PC-3 (cell line): ENCODE measurements at regions not wholly inside any gene's neighbourhood (a gene's known extent, or its start where the extent isn't known, plus 50 kb on each side); places are given as distances from the start of the nearest gene placed in this dataset.

Experiments used
- ATAC-seq: fragments of 200-7000 bp; cut with Tn5 transposase; 2 replicates; pipeline ENCODE4 v1.9.1; 2020; ENCODE audit warnings: mild to moderate bottlenecking, moderate library complexity
- BruUV-seq: library from RNA; stranded (reverse); fragments of 400-500 nt; replicated peaks from 2 replicates; lab custom pipeline; 2021; lab: Mats Ljungman, UMichigan
- CTCF ChIA-PET: fragments of 300-600 bp; sonication (Branson Sonifier 250); formaldehyde crosslinking; loops from one replicate; lab custom pipeline; 2022; ENCODE audit warnings: antibody characterized with exemption; lab: Charles Lee
- POLR2A ChIA-PET: fragments of 300-600 bp; sonication (Branson Sonifier 250); formaldehyde crosslinking; loops from one replicate; lab custom pipeline; 2022; ENCODE audit warnings: antibody characterized with exemption; ENCODE audit not compliant: unreplicated experiment; lab: Charles Lee
- DNase-seq: peaks from one replicate; pipeline ENCODE4 v3.0.0-alpha.2; 2015
- H2AFZ ChIP-seq: fragments of 300-600 bp; sonication (generic); 2 replicates; pipeline ENCODE4 v1.6.0; 2016; ENCODE audit warnings: antibody characterized with exemption, low read length
- H3F3A ChIP-seq: fragments of 300-600 bp; sonication (generic); one replicate; pipeline ENCODE4 v1.6.0; 2017; ENCODE audit warnings: antibody characterized with exemption, low read length, control low read depth, mild to moderate bottlenecking; ENCODE audit not compliant: unreplicated experiment
- H3K27ac ChIP-seq: fragments of 300-600 bp; sonication (generic); 2 replicates; pipeline ENCODE4 v1.5.1; 2016; ENCODE audit warnings: mild to moderate bottlenecking, low read length
- H3K27me3 ChIP-seq: fragments of 300-600 bp; sonication (generic); 2 replicates; pipeline ENCODE4 v1.6.1; 2016; ENCODE audit warnings: low read length, mixed read lengths
- H3K36me3 ChIP-seq: fragments of 300-600 bp; sonication (generic); 2 replicates; pipeline ENCODE4 v1.6.1; 2016; ENCODE audit warnings: low read depth, mixed run types, low read length, mixed read lengths
- H3K4me1 ChIP-seq: fragments of 300-600 bp; sonication (generic); 2 replicates; pipeline ENCODE4 v1.5.1; 2016; ENCODE audit warnings: low read length; ENCODE audit not compliant: insufficient read depth
- H3K4me2 ChIP-seq: fragments of 300-600 bp; sonication (generic); 2 replicates; pipeline ENCODE4 v1.6.0; 2016; ENCODE audit warnings: low read length
- H3K4me3 ChIP-seq: fragments of 300-600 bp; sonication (generic); 2 replicates; pipeline ENCODE4 v1.5.1; 2016; ENCODE audit warnings: mild to moderate bottlenecking, low read length, mixed read lengths
- H3K79me2 ChIP-seq: fragments of 300-600 bp; sonication (generic); 2 replicates; pipeline ENCODE4 v1.6.1; 2017; ENCODE audit warnings: low read length, mixed read lengths
- H3K9ac ChIP-seq: fragments of 300-600 bp; sonication (generic); 2 replicates; pipeline ENCODE4 v1.6.0; 2016; ENCODE audit warnings: mild to moderate bottlenecking, low read length
- H3K9me2 ChIP-seq: fragments of 300-600 bp; sonication (generic); replicated peaks from 2 replicates; pipeline ENCODE4 v1.6.1; 2016; ENCODE audit warnings: mixed run types, low read length, mixed read lengths
- H3K9me3 ChIP-seq: fragments of 300-600 bp; sonication (generic); 2 replicates; pipeline ENCODE4 v1.6.1; 2016; ENCODE audit warnings: low read length, mixed read lengths
- H4K20me1 ChIP-seq: fragments of 300-600 bp; sonication (generic); 2 replicates; pipeline ENCODE4 v1.6.1; 2016; ENCODE audit warnings: low read length, mixed read lengths
- intact Hi-C: fragments of 100-400 bp; cut with micrococcal nuclease; formaldehyde crosslinking; loops from 2 replicates; pipeline ENCODE4 v1.9.0; 2023
- TF ChIP-seq, protein P1 (sequence below): fragments of 300-600 bp; sonication (generic); conservative IDR thresholded peaks from 2 replicates; pipeline ENCODE4 v1.5.1; 2017; ENCODE audit warnings: antibody characterized with exemption, low read depth, mild to moderate bottlenecking, low read length

DNA sequence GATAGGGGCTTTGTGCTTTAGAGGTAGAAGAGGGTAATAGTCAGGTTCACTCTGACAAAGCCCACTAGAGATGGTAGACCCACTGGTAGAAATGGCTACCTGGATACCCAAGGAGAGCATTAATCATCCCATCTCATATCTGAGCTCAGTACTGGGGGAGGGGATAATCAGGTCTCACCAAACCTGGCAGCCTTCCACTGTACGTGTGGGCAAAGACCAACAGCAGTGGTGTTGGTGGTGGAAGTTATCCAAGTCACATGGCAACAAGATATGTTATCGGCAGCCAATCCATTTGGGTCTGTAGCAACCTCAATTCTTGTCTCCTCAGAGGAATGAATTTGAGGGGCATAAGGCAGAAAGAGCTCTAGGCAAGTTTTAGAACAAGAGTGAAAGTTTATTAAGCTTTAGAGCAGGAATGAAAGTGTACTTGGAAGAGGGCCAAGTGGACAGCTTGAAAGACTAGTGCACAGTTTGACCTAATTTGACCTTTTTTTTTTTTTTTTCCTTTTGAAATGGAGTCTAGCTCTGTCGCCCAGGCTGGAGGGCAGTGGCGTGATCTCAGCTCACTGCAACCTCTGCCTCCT, 67.0 kb upstream of the CXCL13 start:
- H3K4me2 ChIP-seq = peak overlapping the region; percentile 69
- peak overlapping the region; percentile 31; the same call in 1 of the 2 replicates for H3K4me3 ChIP-seq
- H3F3A ChIP-seq = no peaks in the 10 kb centered on the region
- BruUV-seq = no TSS peak
- intact Hi-C loops = loop anchor here (1.0 to 5.0 kb wide), 3 partner anchors 13 to 59 kb away; no protein-coding TSS in a partner anchor
- H3K9ac ChIP-seq = peak overlapping the region; percentile 25
- no peaks in the 10 kb centered on the region for H3K36me3 ChIP-seq
- H4K20me1 ChIP-seq = no peaks in the 10 kb centered on the region
- no peak overlapping the region for H2AFZ ChIP-seq
- POLR2A ChIA-PET = interaction anchor here (0.5 to 0.7 kb wide), 2 partner anchors 20 to 67 kb away, joined by 5 to 7 read pairs; no protein-coding TSS in a partner anchor
- H3K27ac ChIP-seq = peak overlapping the region; percentile 88
- peaks cover 22% of the 10 kb centered on the region for H3K4me1 ChIP-seq
- H3K27me3 ChIP-seq = no peaks in the 10 kb centered on the region
- DNase-seq = peak; percentile 71
- TF ChIP-seq, protein P1, sequence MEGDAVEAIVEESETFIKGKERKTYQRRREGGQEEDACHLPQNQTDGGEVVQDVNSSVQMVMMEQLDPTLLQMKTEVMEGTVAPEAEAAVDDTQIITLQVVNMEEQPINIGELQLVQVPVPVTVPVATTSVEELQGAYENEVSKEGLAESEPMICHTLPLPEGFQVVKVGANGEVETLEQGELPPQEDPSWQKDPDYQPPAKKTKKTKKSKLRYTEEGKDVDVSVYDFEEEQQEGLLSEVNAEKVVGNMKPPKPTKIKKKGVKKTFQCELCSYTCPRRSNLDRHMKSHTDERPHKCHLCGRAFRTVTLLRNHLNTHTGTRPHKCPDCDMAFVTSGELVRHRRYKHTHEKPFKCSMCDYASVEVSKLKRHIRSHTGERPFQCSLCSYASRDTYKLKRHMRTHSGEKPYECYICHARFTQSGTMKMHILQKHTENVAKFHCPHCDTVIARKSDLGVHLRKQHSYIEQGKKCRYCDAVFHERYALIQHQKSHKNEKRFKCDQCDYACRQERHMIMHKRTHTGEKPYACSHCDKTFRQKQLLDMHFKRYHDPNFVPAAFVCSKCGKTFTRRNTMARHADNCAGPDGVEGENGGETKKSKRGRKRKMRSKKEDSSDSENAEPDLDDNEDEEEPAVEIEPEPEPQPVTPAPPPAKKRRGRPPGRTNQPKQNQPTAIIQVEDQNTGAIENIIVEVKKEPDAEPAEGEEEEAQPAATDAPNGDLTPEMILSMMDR = no peak
- CTCF ChIA-PET = interaction anchor here (0.8 kb wide), 1 partner anchor 63 kb away, joined by 6 read pairs; no protein-coding TSS in a partner anchor
- no peaks in the 10 kb centered on the region for H3K79me2 ChIP-seq
- no peaks in the 10 kb centered on the region for H3K9me2 ChIP-seq
- H3K9me3 ChIP-seq = no peaks in the 10 kb centered on the region
- ATAC-seq = peak; percentile 49
